Body of pancreas (tissue), 4 donors: ENCODE measurements at regions not wholly inside any gene's neighbourhood (a gene's known extent, or its start where the extent isn't known, plus 50 kb on each side); places are given as distances from the start of the nearest gene placed in this dataset.

Experiments used
- POLR2A ChIP-seq, 3 donors: fragments of 450-650 bp; IDR thresholded peaks; one replicate each; pipeline ENCODE4 v1.6.1; 2016; ENCODE audit warnings: antibody characterized with exemption in 3 of 3, mild to moderate bottlenecking in 2 of 3
- TF ChIP-seq, protein P1 (sequence below), 7 experiments: fragments of 450-650 bp in 4 of 7; fragments of 200-600 bp in 3 of 7; sonication (generic) in 3 of 7; IDR thresholded peaks; one replicate each; pipeline ENCODE4 v1.5.1; 2016 to 2019; ENCODE audit warnings: antibody characterized with exemption in 7 of 7

DNA sequence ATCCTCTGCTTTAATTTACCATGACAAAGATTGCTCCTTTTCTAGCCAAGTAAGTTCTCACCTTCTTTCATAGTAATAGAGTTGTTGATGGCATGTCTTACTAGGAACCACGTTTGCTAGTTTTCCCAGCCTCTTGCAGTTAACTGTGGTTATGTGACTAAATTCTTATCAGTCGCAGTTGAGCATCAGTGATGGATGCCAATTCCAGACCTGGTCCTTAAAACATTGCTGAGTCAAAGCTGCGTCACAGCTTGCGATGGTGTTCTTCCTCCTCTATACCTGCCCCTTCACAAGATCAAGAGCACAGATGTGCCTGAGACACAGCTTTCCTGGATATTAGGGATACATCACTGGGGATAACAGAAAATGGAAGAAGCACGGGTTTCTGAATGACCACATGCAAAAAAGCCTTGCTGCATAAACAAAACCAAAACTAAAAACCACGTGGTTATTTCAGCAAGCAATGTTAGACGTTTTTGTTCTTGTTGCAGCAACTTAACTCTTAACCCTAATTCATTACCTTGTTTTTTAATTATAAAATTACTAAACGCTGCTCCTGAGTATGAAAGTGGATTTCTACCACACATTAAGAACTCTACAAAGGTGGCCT is 97.6 kb upstream of the DACH1 start:
- no peak for TF ChIP-seq POLR2A (IDR thresholded peaks at IDR 0.05)
- TF ChIP-seq, protein P1, sequence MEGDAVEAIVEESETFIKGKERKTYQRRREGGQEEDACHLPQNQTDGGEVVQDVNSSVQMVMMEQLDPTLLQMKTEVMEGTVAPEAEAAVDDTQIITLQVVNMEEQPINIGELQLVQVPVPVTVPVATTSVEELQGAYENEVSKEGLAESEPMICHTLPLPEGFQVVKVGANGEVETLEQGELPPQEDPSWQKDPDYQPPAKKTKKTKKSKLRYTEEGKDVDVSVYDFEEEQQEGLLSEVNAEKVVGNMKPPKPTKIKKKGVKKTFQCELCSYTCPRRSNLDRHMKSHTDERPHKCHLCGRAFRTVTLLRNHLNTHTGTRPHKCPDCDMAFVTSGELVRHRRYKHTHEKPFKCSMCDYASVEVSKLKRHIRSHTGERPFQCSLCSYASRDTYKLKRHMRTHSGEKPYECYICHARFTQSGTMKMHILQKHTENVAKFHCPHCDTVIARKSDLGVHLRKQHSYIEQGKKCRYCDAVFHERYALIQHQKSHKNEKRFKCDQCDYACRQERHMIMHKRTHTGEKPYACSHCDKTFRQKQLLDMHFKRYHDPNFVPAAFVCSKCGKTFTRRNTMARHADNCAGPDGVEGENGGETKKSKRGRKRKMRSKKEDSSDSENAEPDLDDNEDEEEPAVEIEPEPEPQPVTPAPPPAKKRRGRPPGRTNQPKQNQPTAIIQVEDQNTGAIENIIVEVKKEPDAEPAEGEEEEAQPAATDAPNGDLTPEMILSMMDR (IDR thresholded peaks at IDR 0.05): no peak
